PC-3 (cell line): ENCODE measurements at regions not wholly inside any gene's neighbourhood (a gene's known extent, or its start where the extent isn't known, plus 50 kb on each side); places are given as distances from the start of the nearest gene placed in this dataset.

Experiments used
- CTCF ChIP-seq: fragments of 300-600 bp; sonication (generic); conservative IDR thresholded peaks from 2 replicates; pipeline ENCODE4 v1.5.1; 2017; ENCODE audit warnings: antibody characterized with exemption, low read depth, mild to moderate bottlenecking, low read length
- EZH2 ChIP-seq: fragments of 300-600 bp; sonication (generic); IDR thresholded peaks from one replicate; pipeline ENCODE4 v1.6.1; 2017; ENCODE audit warnings: antibody characterized with exemption, mild to moderate bottlenecking, low read length; ENCODE audit not compliant: unreplicated experiment

- TF ChIP-seq CTCF (no peak), EZH2 (no peak)
Observed at GRCh38 chr14:86987966-86988365, 1005.0 kb downstream of the GALC start.
